GM12878 (cell line): ENCODE measurements at regions not wholly inside any gene's neighbourhood (a gene's known extent, or its start where the extent isn't known, plus 50 kb on each side); places are given as distances from the start of the nearest gene placed in this dataset.

Experiments
- ATAC-seq: fragments of 200-7000 bp; cut with Tn5 transposase; 3 replicates; pipeline ENCODE4 v1.9.1; 2020; ENCODE audit warnings: mild to moderate bottlenecking, moderate library complexity
- BruUV-seq: library from RNA; stranded (reverse); fragments of 400-500 nt; replicated peaks from 2 replicates; lab custom pipeline; 2021; lab: Mats Ljungman, UMichigan
- CTCF ChIA-PET: fragments of 300-600 bp; sonication (Branson Sonifier 250); formaldehyde crosslinking; extraction: SDS; loops from one replicate; lab custom pipeline; 2021; ENCODE audit warnings: inconsistent platforms; lab: Yijun Ruan, JAX
- POLR2A ChIA-PET: fragments of 350-600 bp; formaldehyde crosslinking; extraction: SDS; loops from one replicate; lab custom pipeline; 2021; ENCODE audit warnings: inconsistent platforms; lab: Charles Lee
- RAD21 ChIA-PET: fragments of 300-600 bp; sonication (Branson Sonifier 250); formaldehyde crosslinking; loops from one replicate; lab custom pipeline; 2023; ENCODE audit warnings: antibody characterized with exemption; ENCODE audit not compliant: unreplicated experiment; lab: Charles Lee
- SMC1A ChIA-PET: fragments of 300-600 bp; sonication (Branson Sonifier 250); formaldehyde crosslinking; loops from one replicate; lab custom pipeline; 2023; ENCODE audit not compliant: unreplicated experiment, uncharacterized antibody; lab: Charles Lee
- DNase-seq: peaks from one replicate; pipeline ENCODE4 v3.0.0-alpha.2; 2011; ENCODE audit warnings: low read depth, low spot score
- FAIRE-seq: peaks from 3 replicates; lab custom pipeline; 2011; peaks lifted over from hg19 to GRCh38; lab: Jason Lieb, UNC
- H2AFZ ChIP-seq: 2 replicates; pipeline ENCODE4 v1.6.0; 2011; ENCODE audit warnings: low read depth, low read length, control low read depth; ENCODE audit not compliant: control insufficient read depth
- H3K27ac ChIP-seq: 2 replicates; pipeline ENCODE4 v1.5.1; 2011; ENCODE audit warnings: control low read depth; ENCODE audit not compliant: control insufficient read depth, insufficient read depth
- H3K27me3 ChIP-seq, 2 experiments: replicated peaks in 1 of 2; 2 replicates each; pipeline versions ENCODE4 v1.6.0 to v1.6.1; 2011; ENCODE audit warnings: low read length in 1 of 2; ENCODE audit not compliant: control insufficient read depth in 2 of 2, insufficient read depth in 2 of 2
- H3K36me3 ChIP-seq, 2 experiments: 2 replicates each; pipeline ENCODE4 v1.5.1; 2011; ENCODE audit warnings: low read length in 1 of 2; ENCODE audit not compliant: control insufficient read depth in 2 of 2, insufficient read depth in 2 of 2
- H3K4me1 ChIP-seq: 2 replicates; pipeline ENCODE4 v1.6.1; 2011; ENCODE audit warnings: mild to moderate bottlenecking, low read length, moderate library complexity, mixed read lengths; ENCODE audit not compliant: control insufficient read depth, insufficient read depth
- H3K4me2 ChIP-seq: 2 replicates; pipeline ENCODE4 v1.6.0; 2011; ENCODE audit warnings: control low read depth; ENCODE audit not compliant: control insufficient read depth, insufficient read depth
- H3K4me3 ChIP-seq: fragments of 200-600 bp; sonication (generic); 2 replicates; pipeline ENCODE4 v1.5.1; 2016
- H3K79me2 ChIP-seq: 2 replicates; pipeline ENCODE4 v1.6.0; 2011; ENCODE audit warnings: low read length; ENCODE audit not compliant: control insufficient read depth, insufficient read depth
- H3K9ac ChIP-seq: 2 replicates; pipeline ENCODE4 v1.8.0; 2011; ENCODE audit warnings: low read length, control low read depth, mixed read lengths; ENCODE audit not compliant: control insufficient read depth, insufficient read depth
- H3K9me3 ChIP-seq: replicated peaks from 3 replicates; pipeline ENCODE4 v1.5.1; 2011; ENCODE audit warnings: mild to moderate bottlenecking, low read length; ENCODE audit not compliant: control insufficient read depth, insufficient read depth
- H4K20me1 ChIP-seq: 2 replicates; pipeline ENCODE4 v1.6.0; 2011; ENCODE audit not compliant: control insufficient read depth, insufficient read depth
- CBX3 ChIP-seq: fragments of 200-600 bp; sonication (generic); IDR thresholded peaks from 2 replicates; pipeline ENCODE4 v1.6.1; 2016; ENCODE audit warnings: low read depth, borderline replicate concordance
- CBX5 ChIP-seq: sonication (generic); IDR thresholded peaks from 2 replicates; pipeline ENCODE4 v1.6.1; 2016; ENCODE audit warnings: low read depth, moderate library complexity, mild to moderate bottlenecking, inconsistent platforms
- CREM ChIP-seq: IDR thresholded peaks from 2 replicates; pipeline ENCODE4 v1.6.1; 2014; ENCODE audit warnings: antibody characterized with exemption, low read depth
- DPF2 ChIP-seq: fragments of 450-650 bp; IDR thresholded peaks from 2 replicates; pipeline ENCODE4 v1.6.1; 2017; ENCODE audit warnings: mild to moderate bottlenecking
- HDAC6 ChIP-seq: fragments of 200-600 bp; sonication (generic); IDR thresholded peaks from one replicate; pipeline ENCODE4 v1.8.0; 2017; ENCODE audit warnings: antibody characterized with exemption; ENCODE audit not compliant: unreplicated experiment
- JUNB ChIP-seq: IDR thresholded peaks from 2 replicates; pipeline ENCODE4 v1.6.1; 2016; ENCODE audit warnings: antibody characterized with exemption, mild to moderate bottlenecking
- NR2C2 ChIP-seq: IDR thresholded peaks from 2 replicates; pipeline ENCODE4 v1.6.1; 2011; ENCODE audit warnings: borderline replicate concordance, low read depth; ENCODE audit not compliant: control insufficient read depth, insufficient read length
- SIN3A ChIP-seq: IDR thresholded peaks from 2 replicates; pipeline ENCODE4 v1.6.1; 2012; ENCODE audit warnings: low read depth, low read length, improper control_type of control experiment
- SUZ12 ChIP-seq: fragments of 200-600 bp; sonication (generic); IDR thresholded peaks from one replicate; pipeline ENCODE4 v1.6.1; 2018; ENCODE audit warnings: antibody characterized with exemption, mild to moderate bottlenecking; ENCODE audit not compliant: unreplicated experiment
- TCF3 ChIP-seq: IDR thresholded peaks from 2 replicates; pipeline ENCODE4 v1.6.1; 2012; ENCODE audit warnings: low read depth, mild to moderate bottlenecking, low read length, borderline replicate concordance; ENCODE audit not compliant: insufficient read depth
- YY1 ChIP-seq: IDR thresholded peaks from 2 replicates; pipeline ENCODE4 v1.6.1; 2011; ENCODE audit warnings: low read depth, mild to moderate bottlenecking, low read length
- WGBS: methylation state at CpG from one replicate; pipeline ENCODE4 v1.1.6; 2016; ENCODE audit warnings: low lambda C conversion rate; ENCODE audit not compliant: insufficient replicate concordance, insufficient coverage; ENCODE audit errors: missing lambda C conversion rate; 5-methylcytosine and 5-hydroxymethylcytosine counted together
- in situ Hi-C: fragments of 300-500 bp; cut with MboI; formaldehyde crosslinking; loops from 9 replicates; pipeline ENCODE4 v1.14.3; 2018; ENCODE audit warnings: mixed read lengths
- intact Hi-C: fragments of 100-400 bp; cut with micrococcal nuclease; formaldehyde crosslinking; loops from one replicate; pipeline ENCODE4 v1.14.2; 2022; ENCODE audit not compliant: unreplicated experiment
- TF ChIP-seq, protein P1 (sequence below): IDR thresholded peaks from 2 replicates; pipeline ENCODE4 v1.6.1; 2012; ENCODE audit warnings: mild to moderate bottlenecking, low read depth, low read length
- TF ChIP-seq, protein P2 (sequence below): IDR thresholded peaks from 2 replicates; pipeline ENCODE4 v1.6.1; 2012; ENCODE audit warnings: improper control_type of control experiment, low read depth, low read length; ENCODE audit not compliant: insufficient replicate concordance
- TF ChIP-seq, protein P3 (sequence below): fragments of 450-650 bp; IDR thresholded peaks from 2 replicates; pipeline ENCODE4 v1.6.1; 2017; ENCODE audit warnings: borderline replicate concordance

DNA sequence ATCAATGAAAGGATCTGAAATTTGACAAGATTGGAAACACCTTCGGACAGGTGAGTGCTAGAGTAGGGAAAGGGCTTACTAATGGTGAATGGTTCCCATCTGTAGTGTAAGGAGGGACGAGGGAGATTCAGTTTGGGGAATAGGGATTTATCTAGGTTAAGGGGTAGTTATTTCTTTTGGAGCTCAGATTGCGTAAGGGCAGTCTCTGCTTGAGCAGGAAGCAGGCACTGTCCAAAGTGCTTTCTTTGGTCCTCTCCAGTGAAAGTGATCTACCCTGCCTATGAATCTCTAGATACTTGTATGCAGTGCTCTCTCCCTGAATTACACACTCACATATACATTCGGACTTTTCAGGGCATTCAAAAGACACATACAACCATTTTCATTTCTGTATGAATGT lies 272.9 kb upstream of the FIGN start:
- ChIA-PET RAD21 (no interaction called here), CTCF (interaction anchor here (1.1 kb wide), 1 partner anchor 51 kb away, joined by 4 read pairs; no protein-coding TSS in a partner anchor), SMC1A (no interaction called here), POLR2A (no interaction called here)
- no peak overlapping the region for H2AFZ ChIP-seq
- no peaks in the 10 kb centered on the region for H4K20me1 ChIP-seq
- no peak overlapping the region for H3K4me2 ChIP-seq
- no peaks in the 10 kb centered on the region for H3K4me1 ChIP-seq
- no peaks in the 10 kb centered on the region; a peak in 1 of 4 replicates for H3K27me3 ChIP-seq
- DNase-seq (no peak), ATAC-seq (peak; percentile 26; the same call in 1 of the 3 replicates), FAIRE-seq (no peak)
- no peaks in the 10 kb centered on the region for H3K79me2 ChIP-seq
- in situ Hi-C loops, result no loop called here
- no peaks in the 10 kb centered on the region for H3K36me3 ChIP-seq
- no peaks in the 10 kb centered on the region for H3K9me3 ChIP-seq
- H3K4me3 ChIP-seq, result no peak overlapping the region
- 28% methylated on average over 4 of the region's 4 CpGs for WGBS
- H3K9ac ChIP-seq, result no peak overlapping the region
- intact Hi-C loops, result no loop called here
- H3K27ac ChIP-seq, result no peak overlapping the region
- no peak for TF ChIP-seq SIN3A
- TF ChIP-seq, protein P1, sequence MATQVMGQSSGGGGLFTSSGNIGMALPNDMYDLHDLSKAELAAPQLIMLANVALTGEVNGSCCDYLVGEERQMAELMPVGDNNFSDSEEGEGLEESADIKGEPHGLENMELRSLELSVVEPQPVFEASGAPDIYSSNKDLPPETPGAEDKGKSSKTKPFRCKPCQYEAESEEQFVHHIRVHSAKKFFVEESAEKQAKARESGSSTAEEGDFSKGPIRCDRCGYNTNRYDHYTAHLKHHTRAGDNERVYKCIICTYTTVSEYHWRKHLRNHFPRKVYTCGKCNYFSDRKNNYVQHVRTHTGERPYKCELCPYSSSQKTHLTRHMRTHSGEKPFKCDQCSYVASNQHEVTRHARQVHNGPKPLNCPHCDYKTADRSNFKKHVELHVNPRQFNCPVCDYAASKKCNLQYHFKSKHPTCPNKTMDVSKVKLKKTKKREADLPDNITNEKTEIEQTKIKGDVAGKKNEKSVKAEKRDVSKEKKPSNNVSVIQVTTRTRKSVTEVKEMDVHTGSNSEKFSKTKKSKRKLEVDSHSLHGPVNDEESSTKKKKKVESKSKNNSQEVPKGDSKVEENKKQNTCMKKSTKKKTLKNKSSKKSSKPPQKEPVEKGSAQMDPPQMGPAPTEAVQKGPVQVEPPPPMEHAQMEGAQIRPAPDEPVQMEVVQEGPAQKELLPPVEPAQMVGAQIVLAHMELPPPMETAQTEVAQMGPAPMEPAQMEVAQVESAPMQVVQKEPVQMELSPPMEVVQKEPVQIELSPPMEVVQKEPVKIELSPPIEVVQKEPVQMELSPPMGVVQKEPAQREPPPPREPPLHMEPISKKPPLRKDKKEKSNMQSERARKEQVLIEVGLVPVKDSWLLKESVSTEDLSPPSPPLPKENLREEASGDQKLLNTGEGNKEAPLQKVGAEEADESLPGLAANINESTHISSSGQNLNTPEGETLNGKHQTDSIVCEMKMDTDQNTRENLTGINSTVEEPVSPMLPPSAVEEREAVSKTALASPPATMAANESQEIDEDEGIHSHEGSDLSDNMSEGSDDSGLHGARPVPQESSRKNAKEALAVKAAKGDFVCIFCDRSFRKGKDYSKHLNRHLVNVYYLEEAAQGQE, result no peak
- TF ChIP-seq CREM, result no peak
- TF ChIP-seq, protein P2, sequence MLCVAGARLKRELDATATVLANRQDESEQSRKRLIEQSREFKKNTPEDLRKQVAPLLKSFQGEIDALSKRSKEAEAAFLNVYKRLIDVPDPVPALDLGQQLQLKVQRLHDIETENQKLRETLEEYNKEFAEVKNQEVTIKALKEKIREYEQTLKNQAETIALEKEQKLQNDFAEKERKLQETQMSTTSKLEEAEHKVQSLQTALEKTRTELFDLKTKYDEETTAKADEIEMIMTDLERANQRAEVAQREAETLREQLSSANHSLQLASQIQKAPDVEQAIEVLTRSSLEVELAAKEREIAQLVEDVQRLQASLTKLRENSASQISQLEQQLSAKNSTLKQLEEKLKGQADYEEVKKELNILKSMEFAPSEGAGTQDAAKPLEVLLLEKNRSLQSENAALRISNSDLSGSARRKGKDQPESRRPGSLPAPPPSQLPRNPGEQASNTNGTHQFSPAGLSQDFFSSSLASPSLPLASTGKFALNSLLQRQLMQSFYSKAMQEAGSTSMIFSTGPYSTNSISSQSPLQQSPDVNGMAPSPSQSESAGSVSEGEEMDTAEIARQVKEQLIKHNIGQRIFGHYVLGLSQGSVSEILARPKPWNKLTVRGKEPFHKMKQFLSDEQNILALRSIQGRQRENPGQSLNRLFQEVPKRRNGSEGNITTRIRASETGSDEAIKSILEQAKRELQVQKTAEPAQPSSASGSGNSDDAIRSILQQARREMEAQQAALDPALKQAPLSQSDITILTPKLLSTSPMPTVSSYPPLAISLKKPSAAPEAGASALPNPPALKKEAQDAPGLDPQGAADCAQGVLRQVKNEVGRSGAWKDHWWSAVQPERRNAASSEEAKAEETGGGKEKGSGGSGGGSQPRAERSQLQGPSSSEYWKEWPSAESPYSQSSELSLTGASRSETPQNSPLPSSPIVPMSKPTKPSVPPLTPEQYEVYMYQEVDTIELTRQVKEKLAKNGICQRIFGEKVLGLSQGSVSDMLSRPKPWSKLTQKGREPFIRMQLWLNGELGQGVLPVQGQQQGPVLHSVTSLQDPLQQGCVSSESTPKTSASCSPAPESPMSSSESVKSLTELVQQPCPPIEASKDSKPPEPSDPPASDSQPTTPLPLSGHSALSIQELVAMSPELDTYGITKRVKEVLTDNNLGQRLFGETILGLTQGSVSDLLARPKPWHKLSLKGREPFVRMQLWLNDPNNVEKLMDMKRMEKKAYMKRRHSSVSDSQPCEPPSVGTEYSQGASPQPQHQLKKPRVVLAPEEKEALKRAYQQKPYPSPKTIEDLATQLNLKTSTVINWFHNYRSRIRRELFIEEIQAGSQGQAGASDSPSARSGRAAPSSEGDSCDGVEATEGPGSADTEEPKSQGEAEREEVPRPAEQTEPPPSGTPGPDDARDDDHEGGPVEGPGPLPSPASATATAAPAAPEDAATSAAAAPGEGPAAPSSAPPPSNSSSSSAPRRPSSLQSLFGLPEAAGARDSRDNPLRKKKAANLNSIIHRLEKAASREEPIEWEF, result no peak
- no peak for TF ChIP-seq NR2C2
- no peak for TF ChIP-seq TCF3
- no peak for TF ChIP-seq SUZ12
- no peak for TF ChIP-seq JUNB
- no peak for TF ChIP-seq DPF2
- TF ChIP-seq CBX5, result no peak
- TF ChIP-seq HDAC6, result no peak
- TF ChIP-seq CBX3, result no peak
- TF ChIP-seq, protein P3, sequence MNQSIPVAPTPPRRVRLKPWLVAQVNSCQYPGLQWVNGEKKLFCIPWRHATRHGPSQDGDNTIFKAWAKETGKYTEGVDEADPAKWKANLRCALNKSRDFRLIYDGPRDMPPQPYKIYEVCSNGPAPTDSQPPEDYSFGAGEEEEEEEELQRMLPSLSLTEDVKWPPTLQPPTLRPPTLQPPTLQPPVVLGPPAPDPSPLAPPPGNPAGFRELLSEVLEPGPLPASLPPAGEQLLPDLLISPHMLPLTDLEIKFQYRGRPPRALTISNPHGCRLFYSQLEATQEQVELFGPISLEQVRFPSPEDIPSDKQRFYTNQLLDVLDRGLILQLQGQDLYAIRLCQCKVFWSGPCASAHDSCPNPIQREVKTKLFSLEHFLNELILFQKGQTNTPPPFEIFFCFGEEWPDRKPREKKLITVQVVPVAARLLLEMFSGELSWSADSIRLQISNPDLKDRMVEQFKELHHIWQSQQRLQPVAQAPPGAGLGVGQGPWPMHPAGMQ, result no peak
- TF ChIP-seq YY1, result no peak
- BruUV-seq, result no TSS peak
